KG1 (cell line): ENCODE measurements at regions not wholly inside any gene's neighbourhood (a gene's known extent, or its start where the extent isn't known, plus 50 kb on each side); places are given as distances from the start of the nearest gene placed in this dataset.
"Not testable (repeated sequence)": the region's sequence is repeated elsewhere in the genome, so short reads cannot be mapped to it uniquely, and the experiment has no call there.

ENCODE experiments used
- DNase-seq: peaks from one replicate; lab custom pipeline; 2025; lab: John Stamatoyannopoulos, UW

- no peak for DNase-seq
Observed at GRCh38 chr20:5492937-5493336, 117.9 kb downstream of the GPCPD1 start.

GRCh38 chr20:5491455-5491854, 119.4 kb downstream of the GPCPD1 start:
- DNase-seq = no peak

GRCh38 chr20:5489601-5490000, 121.2 kb downstream of the GPCPD1 start:
- peak; percentile 19 for DNase-seq

GRCh38 chr20:5488823-5489222, 122.0 kb downstream of the GPCPD1 start:
- peak; percentile 14 for DNase-seq

- no peak for DNase-seq
Observed at GRCh38 chr20:5486377-5487054, 124.3 kb downstream of the GPCPD1 start.

- DNase-seq = no peak
Observed at GRCh38 chr20:5484926-5485325, 125.9 kb downstream of the GPCPD1 start.

GRCh38 chr20:5484346-5484745, 126.5 kb downstream of the GPCPD1 start:
- DNase-seq = no peak

GRCh38 chr20:5482791-5483190, 128.0 kb downstream of the GPCPD1 start:
- DNase-seq = no peak

- no peak for DNase-seq
Observed at GRCh38 chr20:5481872-5482271, 128.9 kb downstream of the GPCPD1 start.

GRCh38 chr20:5480824-5481600, 129.8 kb downstream of the GPCPD1 start:
- DNase-seq = no peak

- DNase-seq = no peak
Observed at GRCh38 chr20:5474646-5475550, 135.9 kb downstream of the GPCPD1 start.

GRCh38 chr20:5471866-5472265, 138.9 kb downstream of the GPCPD1 start:
- not testable (repeated sequence) for DNase-seq

GRCh38 chr20:5471368-5471767, 139.4 kb downstream of the GPCPD1 start:
- no peak for DNase-seq

GRCh38 chr20:5470943-5471342, 139.9 kb downstream of the GPCPD1 start:
- DNase-seq = no peak

- DNase-seq = no peak
Observed at GRCh38 chr20:5470458-5470857, 140.3 kb downstream of the GPCPD1 start.

- DNase-seq = no peak
Observed at GRCh38 chr20:5469111-5469510, 141.7 kb downstream of the GPCPD1 start.

GRCh38 chr20:5467086-5467485, 143.7 kb downstream of the GPCPD1 start:
- DNase-seq = no peak

GRCh38 chr20:5465604-5465927, 145.2 kb downstream of the GPCPD1 start:
- no peak for DNase-seq

- no peak for DNase-seq
Observed at GRCh38 chr20:5464901-5465603, 145.8 kb downstream of the GPCPD1 start.

- no peak for DNase-seq
Observed at GRCh38 chr20:5463007-5463686, 146.4 kb upstream of the PROKR2 start.

- not testable (repeated sequence) for DNase-seq
Observed at GRCh38 chr20:5453745-5454144, 137.0 kb upstream of the PROKR2 start.
